K562 (cell line): ENCODE measurements at regions not wholly inside any gene's neighbourhood (a gene's known extent, or its start where the extent isn't known, plus 50 kb on each side); places are given as distances from the start of the nearest gene placed in this dataset.

ENCODE experiments used
- KDM1A ChIP-seq, 2 experiments: fragments of 450-650 bp; IDR thresholded peaks; 2 replicates each; pipeline ENCODE4 v1.6.1; 2016; ENCODE audit warnings: mild to moderate bottlenecking in 2 of 2
- RCOR1 ChIP-seq, 2 experiments: IDR thresholded peaks; 2 replicates each; pipeline ENCODE4 v1.6.1; 2012; ENCODE audit warnings: low read depth in 2 of 2, low read length in 2 of 2, borderline replicate concordance in 1 of 2, improper control_type of control experiment in 1 of 2
- SOX6 ChIP-seq: fragments of 450-650 bp; IDR thresholded peaks from 2 replicates; pipeline ENCODE4 v1.6.1; 2014; ENCODE audit warnings: mild to moderate bottlenecking
- TRIM24 ChIP-seq, 2 experiments: fragments of 450-650 bp; IDR thresholded peaks; 2 replicates each; pipeline ENCODE4 v1.6.1; 2016
- ZNF76 ChIP-seq: fragments of 250-450 bp; sonication (Bioruptor Pico); IDR thresholded peaks from 2 replicates; pipeline ENCODE4 v1.4.0; 2020; ENCODE audit warnings: mild to moderate bottlenecking, moderate library complexity, borderline replicate concordance
- ZSCAN32 ChIP-seq: fragments of 450-650 bp; formaldehyde crosslinking; IDR thresholded peaks from 2 replicates; pipeline ENCODE4 v1.4.0; 2020; ENCODE audit warnings: mild to moderate bottlenecking, moderate library complexity
- TF ChIP-seq, protein P1 (sequence below): fragments of 450-650 bp; formaldehyde crosslinking; IDR thresholded peaks from 2 replicates; pipeline ENCODE4 v1.4.0; 2020; ENCODE audit warnings: mild to moderate bottlenecking
- TF ChIP-seq, protein P2 (sequence below): fragments of 450-650 bp; formaldehyde crosslinking; IDR thresholded peaks from 2 replicates; pipeline ENCODE4 v1.4.0; 2020; ENCODE audit warnings: mild to moderate bottlenecking, mixed read lengths

DNA sequence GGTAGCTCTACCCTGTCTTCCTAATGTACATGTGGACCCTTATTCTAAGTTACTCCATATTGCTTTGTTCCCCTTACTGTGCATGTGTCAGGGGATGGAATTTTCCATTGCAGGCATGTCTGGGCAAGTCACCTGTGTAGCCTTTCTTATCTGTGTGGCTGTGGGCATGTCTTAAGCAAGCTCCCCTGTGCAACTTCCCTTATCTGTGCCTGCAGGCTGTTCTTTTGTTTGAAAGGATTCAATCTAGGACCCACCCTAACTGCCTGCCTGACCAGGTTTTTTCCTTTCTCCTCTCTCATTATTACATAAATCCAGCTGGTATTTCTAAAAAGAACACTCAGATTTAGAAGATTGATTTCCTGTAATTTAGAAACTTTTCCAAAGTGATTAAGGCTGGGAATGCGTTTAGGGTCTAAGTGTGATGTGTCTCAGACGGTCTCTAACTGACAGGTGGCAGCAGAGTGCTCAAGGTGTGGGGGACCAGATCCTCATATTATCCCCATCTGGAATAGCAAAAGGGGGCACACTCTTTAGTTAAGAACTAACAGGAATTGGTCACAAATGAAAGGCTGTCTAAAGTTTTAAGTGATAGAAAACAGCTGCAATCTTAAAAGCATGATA, 198.9 kb upstream of the PPP1R2C start (continued):
- TF ChIP-seq ZSCAN32 (CRISPR knock-in tag), result no peak
- TF ChIP-seq TRIM24 (IDR thresholded peaks at IDR 0.05), result peak in 1 of 2 experiments; percentile 29; a peak in 1 of 4 replicates
- peak in 1 of 2 experiments; percentile 32; a peak in 1 of 4 replicates for TF ChIP-seq KDM1A (IDR thresholded peaks at IDR 0.05)
- TF ChIP-seq SOX6, result peak; percentile 69; the same call in 1 of the 2 replicates
- no peak for TF ChIP-seq ZNF76 (CRISPR knock-in tag)
- TF ChIP-seq, protein P1, sequence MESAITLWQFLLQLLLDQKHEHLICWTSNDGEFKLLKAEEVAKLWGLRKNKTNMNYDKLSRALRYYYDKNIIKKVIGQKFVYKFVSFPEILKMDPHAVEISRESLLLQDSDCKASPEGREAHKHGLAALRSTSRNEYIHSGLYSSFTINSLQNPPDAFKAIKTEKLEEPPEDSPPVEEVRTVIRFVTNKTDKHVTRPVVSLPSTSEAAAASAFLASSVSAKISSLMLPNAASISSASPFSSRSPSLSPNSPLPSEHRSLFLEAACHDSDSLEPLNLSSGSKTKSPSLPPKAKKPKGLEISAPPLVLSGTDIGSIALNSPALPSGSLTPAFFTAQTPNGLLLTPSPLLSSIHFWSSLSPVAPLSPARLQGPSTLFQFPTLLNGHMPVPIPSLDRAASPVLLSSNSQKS (CRISPR knock-in tag), result no peak
- 0 out of 4 replicates have a peak, but pooled peaks of 1 of the 2 experiments have one; percentile 7 for TF ChIP-seq RCOR1 (IDR thresholded peaks at IDR 0.05; ENCODE audit: borderline replicate concordance in 1 of 2, low read depth in 2 of 2, low read length in 2 of 2)
- TF ChIP-seq, protein P2, sequence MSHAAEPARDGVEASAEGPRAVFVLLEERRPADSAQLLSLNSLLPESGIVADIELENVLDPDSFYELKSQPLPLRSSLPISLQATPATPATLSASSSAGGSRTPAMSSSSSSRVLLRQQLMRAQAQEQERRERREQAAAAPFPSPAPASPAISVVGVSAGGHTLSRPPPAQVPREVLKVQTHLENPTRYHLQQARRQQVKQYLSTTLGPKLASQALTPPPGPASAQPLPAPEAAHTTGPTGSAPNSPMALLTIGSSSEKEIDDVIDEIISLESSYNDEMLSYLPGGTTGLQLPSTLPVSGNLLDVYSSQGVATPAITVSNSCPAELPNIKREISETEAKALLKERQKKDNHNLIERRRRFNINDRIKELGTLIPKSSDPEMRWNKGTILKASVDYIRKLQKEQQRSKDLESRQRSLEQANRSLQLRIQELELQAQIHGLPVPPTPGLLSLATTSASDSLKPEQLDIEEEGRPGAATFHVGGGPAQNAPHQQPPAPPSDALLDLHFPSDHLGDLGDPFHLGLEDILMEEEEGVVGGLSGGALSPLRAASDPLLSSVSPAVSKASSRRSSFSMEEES (CRISPR knock-in tag), result no peak
